SK-N-MC (cell line): ENCODE measurements at regions not wholly inside any gene's neighbourhood (a gene's known extent, or its start where the extent isn't known, plus 50 kb on each side); places are given as distances from the start of the nearest gene placed in this dataset.

ENCODE experiments used
- DNase-seq: peaks from one replicate; pipeline ENCODE4 v3.0.0-alpha.2; 2011; ENCODE audit warnings: low read depth, low spot score
- H3K27ac ChIP-seq: fragments of 200-600 bp; sonication (generic); 2 replicates; pipeline ENCODE4 v1.5.1; 2016; ENCODE audit warnings: mixed run types
- H3K36me3 ChIP-seq: fragments of 200-600 bp; sonication (generic); 2 replicates; pipeline ENCODE4 v1.6.1; 2017; ENCODE audit warnings: antibody characterized with exemption, low read length, mixed read lengths; ENCODE audit not compliant: insufficient read depth
- H3K4me3 ChIP-seq: fragments of 200-600 bp; sonication (generic); 2 replicates; pipeline ENCODE4 v1.5.1; 2016
- H3K9ac ChIP-seq: fragments of 200-600 bp; sonication (generic); 2 replicates; pipeline ENCODE4 v1.8.0; 2017; ENCODE audit warnings: mixed run types, mixed read lengths; ENCODE audit not compliant: insufficient read length
- H3K9me3 ChIP-seq: fragments of 200-600 bp; sonication (generic); 2 replicates; pipeline ENCODE4 v1.6.1; 2017; ENCODE audit warnings: low read depth, mild to moderate bottlenecking, antibody characterized with exemption, low read length, moderate library complexity, mixed read lengths
- EZH2 ChIP-seq: fragments of 200-600 bp; sonication (generic); IDR thresholded peaks from one replicate; pipeline ENCODE4 v1.6.1; 2017; ENCODE audit warnings: antibody characterized with exemption
- FOXP2 ChIP-seq: optimal IDR thresholded peaks from 2 replicates; pipeline ENCODE3; 2011; ENCODE audit warnings: mild to moderate bottlenecking, moderate library complexity; ENCODE audit not compliant: insufficient read depth; ENCODE audit errors: extremely low read length, control extremely low read depth
- POLR2AphosphoS5 ChIP-seq: IDR thresholded peaks from 2 replicates; pipeline ENCODE4 v1.6.1; 2012; ENCODE audit warnings: mild to moderate bottlenecking, low read depth, low read length, borderline replicate concordance

DNA sequence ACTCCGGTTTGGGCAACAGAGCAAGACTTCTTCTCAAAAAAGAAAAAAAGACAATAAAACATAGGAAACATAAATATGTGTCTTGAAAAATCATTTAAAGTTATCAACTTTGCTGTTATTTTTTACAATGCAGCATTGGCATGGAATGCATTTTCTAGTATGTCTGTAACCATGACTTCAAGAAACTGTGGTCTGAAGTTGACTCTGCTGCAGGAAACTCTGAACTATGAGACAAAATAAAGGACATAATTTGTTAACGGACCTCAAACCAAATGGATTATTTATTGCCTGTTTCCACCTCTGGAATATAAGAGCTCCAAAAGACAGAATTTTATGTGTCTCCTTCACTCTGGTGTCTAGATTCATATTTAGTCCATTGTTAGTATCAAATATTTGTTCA is 79.1 kb downstream of the TRIB2 start:
- no peak for DNase-seq
- H3K36me3 ChIP-seq = no peaks in the 10 kb centered on the region
- H3K9me3 ChIP-seq = no peaks in the 10 kb centered on the region
- H3K9ac ChIP-seq = no peak overlapping the region
- no peak overlapping the region for H3K4me3 ChIP-seq
- H3K27ac ChIP-seq = no peak overlapping the region
- TF ChIP-seq FOXP2 (no peak), POLR2AphosphoS5 (no peak), EZH2 (no peak)

DNA sequence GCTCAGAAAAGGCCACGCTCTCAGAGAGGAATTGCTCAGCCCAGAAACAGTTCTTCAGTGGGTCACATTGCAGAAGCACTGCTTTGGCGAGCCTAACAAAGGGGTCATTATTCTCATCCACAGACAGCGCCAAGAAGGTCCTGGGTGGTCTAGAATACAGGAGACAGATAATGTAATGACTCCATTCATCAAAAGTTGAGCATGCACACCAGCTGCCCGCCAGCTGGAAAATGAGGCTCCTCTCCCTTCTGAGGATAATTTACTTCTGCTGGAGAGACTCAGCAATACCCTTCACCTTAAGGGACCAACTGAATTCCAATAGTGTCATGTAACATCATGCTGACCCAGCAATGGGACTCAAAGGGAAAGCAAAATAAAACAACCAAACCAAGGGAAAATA is 79.9 kb downstream of the TRIB2 start:
- H3K9ac ChIP-seq = no peak overlapping the region
- no peak for DNase-seq
- no peak overlapping the region for H3K4me3 ChIP-seq
- no peaks in the 10 kb centered on the region for H3K36me3 ChIP-seq
- no peak for TF ChIP-seq EZH2
- TF ChIP-seq POLR2AphosphoS5 = no peak
- no peak for TF ChIP-seq FOXP2
- H3K27ac ChIP-seq = no peak overlapping the region
- no peaks in the 10 kb centered on the region for H3K9me3 ChIP-seq

DNA sequence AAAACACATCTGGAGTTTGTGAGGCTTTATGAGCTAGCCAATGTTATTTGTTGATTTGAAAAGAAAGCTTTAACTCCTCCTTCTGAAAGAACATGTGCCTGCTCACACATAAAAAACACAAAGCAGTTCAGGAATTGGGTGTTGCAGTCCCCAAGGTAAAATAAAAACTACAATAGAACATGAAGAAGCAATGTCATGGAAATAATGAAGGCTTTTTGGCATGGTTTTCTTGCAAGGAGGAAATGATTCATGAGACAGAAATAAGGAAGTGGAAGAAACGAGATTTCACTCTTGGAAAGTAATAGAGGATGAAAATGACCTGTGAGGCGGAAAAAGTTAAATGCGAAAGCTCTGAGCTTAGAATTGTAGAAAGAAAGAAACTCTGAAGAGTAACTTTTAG is 81.1 kb downstream of the TRIB2 start:
- no peak for TF ChIP-seq EZH2
- TF ChIP-seq FOXP2 = no peak
- TF ChIP-seq POLR2AphosphoS5 = no peak
- Histone ChIP-seq H3K9ac (no peak overlapping the region), H3K27ac (no peak overlapping the region), H3K36me3 (no peaks in the 10 kb centered on the region), H3K4me3 (no peak overlapping the region), H3K9me3 (no peaks in the 10 kb centered on the region)
- no peak for DNase-seq

DNA sequence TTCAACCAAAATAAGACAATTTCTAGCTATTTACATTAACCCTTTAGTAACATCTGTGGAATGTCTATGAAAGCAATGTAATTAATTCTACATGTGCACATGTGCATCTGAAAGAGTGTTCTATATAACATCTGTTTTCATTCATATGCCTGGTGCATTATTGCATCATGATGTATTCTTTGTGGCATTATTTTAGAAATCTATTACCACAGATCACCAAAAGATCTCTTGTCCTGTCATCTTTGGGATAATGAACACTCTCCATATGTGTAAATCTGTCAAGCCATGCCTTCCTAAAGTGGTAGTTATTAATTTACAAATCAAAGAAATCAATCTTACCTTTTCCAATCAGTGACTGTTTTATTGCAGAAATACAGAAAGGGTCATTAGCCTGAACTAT is 86.9 kb downstream of the TRIB2 start:
- Histone ChIP-seq H3K4me3 (no peak overlapping the region), H3K27ac (0 out of 2 replicates have a peak overlapping the region, but pooled peaks have one; percentile 10)
- no peak for DNase-seq

DNA sequence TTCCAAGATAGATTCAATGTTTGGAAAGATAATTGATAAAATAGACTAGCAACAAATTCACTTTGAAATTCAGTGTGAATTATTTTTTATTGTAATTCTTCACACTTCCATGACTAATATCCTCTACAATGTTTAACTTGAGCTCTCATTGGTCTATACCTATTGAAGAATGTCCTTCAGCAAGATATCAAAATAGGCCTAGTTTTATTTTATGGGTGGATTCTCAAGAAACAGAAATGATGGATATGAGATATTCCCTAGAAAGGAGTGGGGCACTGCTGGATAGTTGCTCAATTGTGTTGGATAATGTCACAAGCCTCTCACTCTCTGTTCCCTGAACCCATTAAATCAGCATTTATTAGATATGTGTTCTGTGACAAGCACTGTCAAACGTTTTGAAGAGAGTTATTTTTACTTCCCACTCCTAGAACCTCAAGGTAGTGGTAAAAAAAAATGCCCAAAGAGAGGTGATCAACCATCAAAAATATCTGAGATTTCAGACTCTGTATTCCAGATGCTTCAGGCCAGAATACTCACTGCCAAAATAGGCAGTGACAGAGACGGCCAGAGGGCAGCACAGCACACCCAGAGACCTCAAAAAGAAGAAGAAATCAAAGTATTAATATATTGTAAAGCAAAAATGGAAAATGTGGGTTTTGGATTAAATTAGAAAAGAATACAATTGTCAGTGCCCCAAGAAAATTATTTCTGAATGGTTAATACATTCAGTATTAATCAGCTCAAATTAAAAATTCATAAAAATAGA is 87.5 kb downstream of the TRIB2 start:
- Histone ChIP-seq H3K9ac (no peak overlapping the region), H3K4me3 (no peak overlapping the region), H3K27ac (0 out of 2 replicates have a peak overlapping the region, but pooled peaks have one; percentile 10), H3K9me3 (no peaks in the 10 kb centered on the region), H3K36me3 (no peaks in the 10 kb centered on the region)
- TF ChIP-seq FOXP2 = no peak
- TF ChIP-seq EZH2 = no peak
- TF ChIP-seq POLR2AphosphoS5 = no peak
- no peak for DNase-seq

More for the DNA sequence above, 86.9 kb downstream of the TRIB2 start:
- Histone ChIP-seq H3K36me3 (no peaks in the 10 kb centered on the region), H3K9me3 (no peaks in the 10 kb centered on the region), H3K9ac (no peak overlapping the region)
- TF ChIP-seq EZH2 (no peak), FOXP2 (no peak), POLR2AphosphoS5 (no peak)

DNA sequence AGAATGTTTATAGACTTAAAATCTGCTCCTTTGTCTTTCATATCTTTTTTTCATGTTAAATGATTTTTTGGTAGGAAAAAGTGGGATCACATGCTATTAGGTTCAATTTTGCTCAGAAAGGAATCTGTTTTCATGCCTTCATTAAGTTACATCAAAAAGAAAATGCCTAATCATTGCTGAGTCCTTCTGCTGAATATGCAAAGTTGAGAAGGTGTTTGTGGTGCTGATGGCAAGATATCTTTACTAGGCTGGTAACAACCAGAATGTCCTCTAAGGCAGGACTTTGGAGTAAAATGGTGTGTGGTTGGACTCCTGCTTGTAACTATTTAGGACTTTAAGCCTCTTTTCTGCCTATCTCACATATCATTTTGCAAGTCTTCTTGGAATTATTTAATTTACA is 88.3 kb downstream of the TRIB2 start:
- no peaks in the 10 kb centered on the region for H3K9me3 ChIP-seq
- no peak overlapping the region for H3K9ac ChIP-seq
- H3K27ac ChIP-seq = no peak overlapping the region
- no peaks in the 10 kb centered on the region for H3K36me3 ChIP-seq
- no peak for DNase-seq
- no peak overlapping the region for H3K4me3 ChIP-seq
- TF ChIP-seq EZH2 (no peak), POLR2AphosphoS5 (no peak), FOXP2 (no peak)

DNA sequence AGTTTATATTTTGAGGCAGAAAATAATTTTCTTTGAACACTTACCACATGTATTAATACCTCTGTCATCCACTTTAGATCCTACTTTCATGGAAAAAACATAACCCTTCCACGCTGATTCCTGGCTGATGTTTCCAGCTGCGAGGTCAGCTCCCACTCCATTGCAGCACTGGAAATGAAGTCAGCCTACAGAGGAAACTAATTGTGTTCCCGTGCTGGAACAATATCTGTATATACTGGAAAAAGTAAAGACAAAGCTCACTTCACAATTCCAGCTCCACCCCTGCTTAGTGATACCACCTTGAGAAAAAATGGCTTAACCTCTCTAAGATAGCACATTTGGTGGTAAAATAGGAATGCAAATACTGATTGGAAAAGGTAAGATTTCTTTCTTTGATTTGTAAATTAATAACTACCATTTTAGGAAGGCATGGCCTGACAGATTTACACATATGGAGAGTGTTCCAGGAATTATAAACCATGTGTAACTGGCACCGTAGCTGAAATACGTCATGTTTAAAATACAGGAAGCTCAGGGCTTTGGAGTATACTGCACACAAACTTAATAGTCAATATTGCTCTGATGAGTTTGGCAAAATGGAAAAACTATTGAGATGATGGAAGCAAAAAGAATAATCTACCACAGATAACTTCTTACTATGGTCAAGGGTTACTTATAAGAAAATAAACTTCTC is 90.0 kb downstream of the TRIB2 start:
- Histone ChIP-seq H3K27ac (no peak overlapping the region), H3K36me3 (no peaks in the 10 kb centered on the region), H3K4me3 (no peak overlapping the region), H3K9ac (no peak overlapping the region), H3K9me3 (no peaks in the 10 kb centered on the region)
- no peak for TF ChIP-seq POLR2AphosphoS5
- TF ChIP-seq FOXP2 = no peak
- no peak for TF ChIP-seq EZH2
- no peak for DNase-seq

DNA sequence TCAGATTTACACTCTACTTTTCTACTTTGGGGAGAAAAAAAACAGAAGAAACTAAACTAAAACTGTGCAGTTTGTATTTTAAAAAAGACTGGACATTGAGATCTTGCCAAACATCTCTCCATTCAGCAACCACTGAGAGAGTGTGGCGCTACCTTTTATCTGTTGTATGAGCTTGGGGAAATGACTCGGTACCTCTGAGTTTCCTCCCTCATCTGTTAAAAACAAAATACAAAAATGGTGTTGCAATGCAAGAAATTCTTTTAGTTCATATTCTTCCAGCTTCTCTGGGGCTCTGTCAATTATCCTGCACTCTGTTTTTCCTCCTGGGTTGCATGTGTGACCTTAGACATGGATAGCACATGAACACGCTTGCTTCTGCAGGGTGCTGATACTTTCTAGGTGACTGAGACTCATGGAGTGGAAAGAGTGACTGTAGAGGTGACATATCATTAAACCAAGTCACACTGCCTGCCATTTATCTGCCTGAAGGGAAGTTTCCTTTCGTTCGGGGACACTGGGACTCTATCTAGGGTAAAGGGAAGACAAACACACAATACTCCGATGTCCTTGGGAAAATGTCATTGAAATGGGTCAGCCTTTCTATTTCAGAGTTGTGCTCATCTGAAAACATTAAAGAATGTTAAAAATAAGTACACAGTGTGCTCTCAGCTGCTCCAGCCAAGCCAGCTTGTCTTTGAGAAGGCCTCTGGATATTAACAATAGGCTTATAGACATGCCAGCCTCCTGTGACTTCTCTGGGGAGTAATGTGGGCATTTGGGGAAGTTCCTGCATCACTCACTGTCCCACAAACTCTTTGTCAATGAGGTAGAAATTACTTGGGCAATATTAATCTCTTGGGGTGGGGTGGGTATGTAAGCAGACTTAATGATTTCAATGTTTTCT is 91.4 kb downstream of the TRIB2 start:
- Histone ChIP-seq H3K4me3 (no peak overlapping the region), H3K9ac (no peak overlapping the region), H3K27ac (no peak overlapping the region), H3K36me3 (no peaks in the 10 kb centered on the region), H3K9me3 (no peaks in the 10 kb centered on the region)
- TF ChIP-seq FOXP2 = no peak
- TF ChIP-seq POLR2AphosphoS5 = no peak
- no peak for TF ChIP-seq EZH2
- DNase-seq = no peak
